Transverse colon (tissue), 4 donors: ENCODE measurements at regions not wholly inside any gene's neighbourhood (a gene's known extent, or its start where the extent isn't known, plus 50 kb on each side); places are given as distances from the start of the nearest gene placed in this dataset.

Experiments used
- DNase-seq: peaks from one replicate; pipeline ENCODE4 v3.0.0-alpha.2; 2019
- H3K27ac ChIP-seq, 4 donors: fragments of 200-600 bp; sonication (generic); 2 replicates each; pipeline ENCODE4 v1.5.1; 2016 to 2018; ENCODE audit warnings: inconsistent platforms in 4 of 4
- H3K27me3 ChIP-seq: fragments of 200-600 bp; sonication (generic); 2 replicates; pipeline ENCODE4 v1.5.1; 2017; ENCODE audit warnings: inconsistent platforms
- H3K36me3 ChIP-seq, 4 donors: fragments of 200-600 bp; sonication (generic); 2 replicates each; pipeline ENCODE4 v1.5.1; 2017 to 2019; ENCODE audit warnings: inconsistent platforms in 4 of 4
- H3K4me1 ChIP-seq, 4 donors: fragments of 200-600 bp; sonication (generic); 2 replicates each; pipeline ENCODE4 v1.5.1; 2017 to 2020; ENCODE audit warnings: inconsistent platforms in 4 of 4
- H3K4me3 ChIP-seq, 4 donors: fragments of 200-600 bp; sonication (generic); 1 replicate in 1 of 4; 2 replicates in 3 of 4; pipeline versions ENCODE4 v1.5.1 to v1.6.1; 2017 to 2019; ENCODE audit warnings: inconsistent platforms in 4 of 4
- H3K9me3 ChIP-seq, 2 donors: fragments of 200-600 bp; sonication (generic); 2 replicates each; pipeline ENCODE4 v1.5.1; 2017 to 2019; ENCODE audit warnings: inconsistent platforms in 2 of 2
- EP300 ChIP-seq: sonication (generic); formaldehyde crosslinking; IDR thresholded peaks from one replicate; pipeline ENCODE4 v1.6.1; 2017; ENCODE audit warnings: antibody characterized with exemption, low read depth
- POLR2A ChIP-seq: fragments of 450-650 bp; IDR thresholded peaks from one replicate; pipeline ENCODE4 v1.6.1; 2016; ENCODE audit warnings: antibody characterized with exemption, mild to moderate bottlenecking, moderate library complexity
- POLR2AphosphoS5 ChIP-seq, 3 donors: sonication (generic); formaldehyde crosslinking; IDR thresholded peaks; one replicate each; pipeline ENCODE4 v1.6.1; 2016; ENCODE audit warnings: antibody characterized with exemption in 3 of 3
- whole genome bisulfite sequencing, 2 donors: methylation state at CpG; one replicate each; pipeline ENCODE4 v1.1.5; 2018; ENCODE audit warnings: low coverage in 1 of 2; 5-methylcytosine and 5-hydroxymethylcytosine counted together
- in situ Hi-C, 4 donors: fragments of 200-750 bp; cut with MboI; loops; one replicate each; pipeline versions ENCODE4 v1.15.0 to v1.15.1; 2017; ENCODE audit warnings: low sequenced_read_pairs in 3 of 4, low pct_ligation_motif_present in 1 of 4, low pct_unique_long_range_greater_than_20kb in 1 of 4
- intact Hi-C: fragments of 100-400 bp; cut with DNase I; formaldehyde crosslinking; loops from one replicate; pipeline ENCODE4 v1.15.1; 2023; ENCODE audit warnings: low total_unique reads
- TF ChIP-seq, protein P1 (sequence below), 5 experiments: fragments of 200-600 bp in 3 of 5; fragments of 450-650 bp in 2 of 5; sonication (generic) in 3 of 5; IDR thresholded peaks; 1 replicate in 2 of 5; 2 replicates in 3 of 5; pipeline ENCODE4 v1.5.1; 2016 to 2017; ENCODE audit warnings: antibody characterized with exemption in 5 of 5, inconsistent platforms in 3 of 5, mild to moderate bottlenecking in 2 of 5, moderate library complexity in 1 of 5

DNA sequence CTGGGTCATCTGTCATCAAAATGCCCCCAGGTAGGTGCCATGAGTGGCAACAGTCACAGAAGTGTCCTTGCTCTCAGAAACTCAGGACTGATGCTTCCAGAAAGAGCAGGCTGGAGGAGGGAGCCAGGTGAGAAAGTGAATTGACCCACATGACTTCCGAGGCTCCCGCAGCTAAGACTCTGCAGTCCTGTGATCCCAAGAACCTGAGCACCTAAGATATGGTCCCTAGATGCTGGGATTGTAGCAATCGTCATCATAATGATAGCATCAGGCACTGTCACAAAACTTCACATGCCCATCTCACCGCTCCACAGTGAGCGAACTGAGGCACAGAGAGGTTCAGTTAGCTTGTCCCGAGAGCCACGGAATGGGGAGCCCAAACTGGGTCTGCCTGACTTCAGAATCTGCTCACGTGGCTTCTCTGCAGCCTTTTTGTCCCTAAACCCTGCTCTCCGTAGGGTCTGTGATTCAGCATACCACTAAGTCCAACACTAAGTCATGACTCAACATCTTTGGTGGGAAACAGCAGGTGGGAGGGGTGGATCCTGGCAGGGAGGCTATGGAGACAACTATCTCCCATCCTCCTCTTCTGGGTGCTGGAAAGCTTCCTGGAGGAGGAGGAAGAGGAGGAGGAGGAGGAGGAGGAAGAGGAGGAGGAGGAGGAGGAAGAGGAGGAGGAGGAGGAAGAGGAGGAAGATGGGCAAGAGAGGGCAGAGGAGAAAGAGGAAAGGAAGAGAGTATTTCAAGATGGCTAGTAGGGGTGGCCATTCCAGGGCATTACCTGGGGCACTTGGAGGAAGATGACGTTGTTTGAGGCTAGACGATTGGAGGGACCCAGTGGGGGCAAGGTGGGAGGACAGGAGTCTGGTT is 55.5 kb upstream of the DLX4 start:
- TF ChIP-seq POLR2AphosphoS5 (IDR thresholded peaks at IDR 0.05) (no peak), POLR2A (no peak), EP300 (no peak)
- TF ChIP-seq, protein P1, sequence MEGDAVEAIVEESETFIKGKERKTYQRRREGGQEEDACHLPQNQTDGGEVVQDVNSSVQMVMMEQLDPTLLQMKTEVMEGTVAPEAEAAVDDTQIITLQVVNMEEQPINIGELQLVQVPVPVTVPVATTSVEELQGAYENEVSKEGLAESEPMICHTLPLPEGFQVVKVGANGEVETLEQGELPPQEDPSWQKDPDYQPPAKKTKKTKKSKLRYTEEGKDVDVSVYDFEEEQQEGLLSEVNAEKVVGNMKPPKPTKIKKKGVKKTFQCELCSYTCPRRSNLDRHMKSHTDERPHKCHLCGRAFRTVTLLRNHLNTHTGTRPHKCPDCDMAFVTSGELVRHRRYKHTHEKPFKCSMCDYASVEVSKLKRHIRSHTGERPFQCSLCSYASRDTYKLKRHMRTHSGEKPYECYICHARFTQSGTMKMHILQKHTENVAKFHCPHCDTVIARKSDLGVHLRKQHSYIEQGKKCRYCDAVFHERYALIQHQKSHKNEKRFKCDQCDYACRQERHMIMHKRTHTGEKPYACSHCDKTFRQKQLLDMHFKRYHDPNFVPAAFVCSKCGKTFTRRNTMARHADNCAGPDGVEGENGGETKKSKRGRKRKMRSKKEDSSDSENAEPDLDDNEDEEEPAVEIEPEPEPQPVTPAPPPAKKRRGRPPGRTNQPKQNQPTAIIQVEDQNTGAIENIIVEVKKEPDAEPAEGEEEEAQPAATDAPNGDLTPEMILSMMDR (IDR thresholded peaks at IDR 0.05): no peak
- Histone ChIP-seq H3K27me3 (peaks cover 85% of the 10 kb centered on the region), H3K36me3 (no peaks in the 10 kb centered on the region), H3K4me1 (peaks cover 0 to 5% (median 2%) of the 10 kb centered on the region in 4 donors), H3K27ac (no peak overlapping the region), H3K9me3 (no peaks in the 10 kb centered on the region), H3K4me3 (no peak overlapping the region)
- intact Hi-C loops (no loop called here), in situ Hi-C loops (no loop called here)
- DNase-seq: no peak
- 78 to 83% methylated on average over 2 to 11 of the region's 11 CpGs for WGBS, 2 donors

DNA sequence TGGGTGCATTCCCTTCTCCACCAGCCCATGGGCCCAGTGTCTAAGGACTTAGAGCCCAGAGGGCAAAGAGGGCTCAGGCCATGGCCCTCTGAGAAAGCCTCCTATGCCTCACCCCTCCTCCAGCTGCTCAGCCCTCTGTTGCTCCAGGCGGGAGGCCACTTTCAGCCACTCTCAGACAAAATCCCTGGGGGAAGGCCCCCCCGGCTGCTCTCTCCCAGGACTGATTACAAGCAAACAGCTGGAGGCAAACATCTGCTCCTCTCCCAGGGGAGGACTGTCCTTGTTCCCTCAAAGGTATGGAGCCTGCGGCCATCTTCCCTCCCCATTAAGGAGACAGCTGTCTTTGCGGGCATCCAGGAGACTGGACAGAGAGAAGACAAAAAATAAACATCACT is 54.9 kb upstream of the DLX4 start:
- Histone ChIP-seq H3K27me3 (peaks cover 79% of the 10 kb centered on the region), H3K4me1 (peaks cover 0 to 5% (median 2%) of the 10 kb centered on the region in 4 donors)
- intact Hi-C loops: no loop called here

GRCh38 chr17:49914664-49915063 is 54.3 kb upstream of the DLX4 start:
- WGBS, 2 donors: 93% methylated on average over 4 of the region's 4 CpGs; no CpG with 5 or more reads in 1 of the 2 donors
- DNase-seq: no peak
- Histone ChIP-seq H3K4me3 (no peak overlapping the region), H3K4me1 (peaks cover 0 to 5% (median 2%) of the 10 kb centered on the region in 4 donors), H3K27ac (no peak overlapping the region), H3K27me3 (peaks cover 73% of the 10 kb centered on the region), H3K36me3 (no peaks in the 10 kb centered on the region), H3K9me3 (no peaks in the 10 kb centered on the region)
- TF ChIP-seq EP300 (no peak), POLR2A (no peak), POLR2AphosphoS5 (IDR thresholded peaks at IDR 0.05) (no peak)
- TF ChIP-seq, protein P1 (IDR thresholded peaks at IDR 0.05): no peak
- intact Hi-C loops: no loop called here
- in situ Hi-C loops: no loop called here

More for the DNA sequence above, 54.9 kb upstream of the DLX4 start:
- H3K27ac ChIP-seq: no peak overlapping the region
- in situ Hi-C loops: no loop called here
- no peaks in the 10 kb centered on the region for H3K9me3 ChIP-seq
- no peaks in the 10 kb centered on the region for H3K36me3 ChIP-seq
- H3K4me3 ChIP-seq: no peak overlapping the region
- 62% methylated on average over 4 of the region's 4 CpGs; no CpG with 5 or more reads in 1 of the 2 donors for WGBS, 2 donors
- no peak for TF ChIP-seq EP300
- no peak for TF ChIP-seq POLR2A
- TF ChIP-seq POLR2AphosphoS5 (IDR thresholded peaks at IDR 0.05): no peak
- TF ChIP-seq, protein P1 (IDR thresholded peaks at IDR 0.05): no peak
- DNase-seq: no peak

DNA sequence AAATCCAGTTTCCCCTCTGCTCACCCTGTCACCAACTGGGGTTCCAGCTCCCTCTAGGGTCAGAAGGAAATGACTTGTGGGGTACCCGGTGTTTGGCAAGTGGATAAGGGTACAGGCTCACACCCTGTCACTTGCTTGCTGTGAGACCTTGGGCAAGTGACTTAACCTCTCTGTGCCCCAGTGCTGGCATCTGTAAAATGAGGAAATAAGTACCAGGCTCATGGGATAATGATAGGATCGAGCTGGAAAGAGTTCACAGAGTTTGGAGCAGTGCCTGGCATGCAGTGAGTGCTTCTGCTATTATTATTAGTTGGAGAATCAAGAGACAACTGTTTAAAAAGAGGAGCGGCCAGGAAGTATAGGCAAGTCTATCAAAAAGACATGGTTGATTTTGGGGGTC is 53.7 kb upstream of the DLX4 start:
- Histone ChIP-seq H3K27ac (no peak overlapping the region), H3K9me3 (no peaks in the 10 kb centered on the region), H3K4me1 (peaks cover 0 to 3% (median under 1%) of the 10 kb centered on the region in 4 donors), H3K4me3 (no peak overlapping the region), H3K36me3 (no peaks in the 10 kb centered on the region), H3K27me3 (peaks cover 67% of the 10 kb centered on the region)
- WGBS, 2 donors: 37 to 67% methylated on average over 1 to 3 of the region's 3 CpGs
- no peak for DNase-seq
- intact Hi-C loops (no loop called here), in situ Hi-C loops (no loop called here)
- no peak for TF ChIP-seq POLR2AphosphoS5 (IDR thresholded peaks at IDR 0.05)
- no peak for TF ChIP-seq EP300
- TF ChIP-seq POLR2A: no peak
- TF ChIP-seq, protein P1 (IDR thresholded peaks at IDR 0.05): no peak
